Stimulated activated CD4-positive, alpha-beta T cell treated with anti-CD3 and anti-CD28 coated beads, Interleukin-12 subunit alpha, Interleukin-12 subunit beta, amount 100 ng/mL, for 24 hours (primary cell): ENCODE measurements at regions not wholly inside any gene's neighbourhood (a gene's known extent, or its start where the extent isn't known, plus 50 kb on each side); places are given as distances from the start of the nearest gene placed in this dataset.
"Not testable (repeated sequence)": the region's sequence is repeated elsewhere in the genome, so short reads cannot be mapped to it uniquely, and the experiment has no call there.

Source experiments
- DNase-seq, 2 experiments: peaks; one replicate each; pipeline ENCODE4 v3.0.0-alpha.2; 2020; ENCODE audit warnings: low read depth in 2 of 2

- not testable (repeated sequence) for DNase-seq
These were observed 224.4 kb upstream of the SERP2 start for GRCh38 chr13:44149231-44149630.

- DNase-seq = no peak
These were observed 223.8 kb upstream of the SERP2 start for GRCh38 chr13:44149821-44150220.

- DNase-seq = no peak
These were observed 222.2 kb upstream of the SERP2 start for GRCh38 chr13:44151474-44151873.

GRCh38 chr13:44153496-44153895 lies 220.1 kb upstream of the SERP2 start:
- DNase-seq = no peak

GRCh38 chr13:44155422-44156293 lies 218.0 kb upstream of the SERP2 start:
- DNase-seq = no peak

- DNase-seq = no peak
These were observed 217.3 kb upstream of the SERP2 start for GRCh38 chr13:44156294-44156658.

- DNase-seq = no peak
These were observed 216.0 kb upstream of the SERP2 start for GRCh38 chr13:44157606-44158005.

- no peak for DNase-seq
These were observed 215.5 kb upstream of the SERP2 start for GRCh38 chr13:44158098-44158521.

GRCh38 chr13:44158881-44159632 lies 214.6 kb upstream of the SERP2 start:
- DNase-seq = no peak

GRCh38 chr13:44159633-44160279 lies 213.9 kb upstream of the SERP2 start:
- no peak for DNase-seq

GRCh38 chr13:44160591-44161191 lies 212.9 kb upstream of the SERP2 start:
- DNase-seq = no peak

GRCh38 chr13:44163108-44163507 lies 210.5 kb upstream of the SERP2 start:
- no peak for DNase-seq

GRCh38 chr13:44165221-44165888 lies 208.3 kb upstream of the SERP2 start:
- no peak for DNase-seq

GRCh38 chr13:44165889-44166496 lies 207.6 kb upstream of the SERP2 start:
- no peak for DNase-seq

- no peak for DNase-seq
These were observed 204.4 kb upstream of the SERP2 start for GRCh38 chr13:44169018-44169911.

- no peak for DNase-seq
These were observed 202.9 kb upstream of the SERP2 start for GRCh38 chr13:44170731-44171130.

- DNase-seq = no peak
These were observed 202.5 kb upstream of the SERP2 start for GRCh38 chr13:44171156-44171555.

GRCh38 chr13:44171861-44172260 lies 201.8 kb upstream of the SERP2 start:
- no peak for DNase-seq

- no peak for DNase-seq
These were observed 201.3 kb upstream of the SERP2 start for GRCh38 chr13:44172281-44172810.
